Mucosa of descending colon (tissue), 3 donors: ENCODE measurements at regions not wholly inside any gene's neighbourhood (a gene's known extent, or its start where the extent isn't known, plus 50 kb on each side); places are given as distances from the start of the nearest gene placed in this dataset.

Experiments used
- ATAC-seq: fragments of 200-7000 bp; cut with Tn5 transposase; one replicate; pipeline ENCODE4 v1.9.1; 2020; ENCODE audit warnings: mild to moderate bottlenecking, moderate library complexity
- DNase-seq, 3 donors: peaks; one replicate each; pipeline ENCODE4 v3.0.0-alpha.2; 2020
- H3K36me3 ChIP-seq: fragments of 200-600 bp; one replicate; pipeline ENCODE4 v1.8.0; 2021; ENCODE audit warnings: low read depth, mild to moderate bottlenecking
- H3K4me1 ChIP-seq: fragments of 200-600 bp; one replicate; pipeline ENCODE4 v1.8.0; 2021; ENCODE audit warnings: low read depth, mild to moderate bottlenecking
- H3K4me3 ChIP-seq: fragments of 200-600 bp; one replicate; pipeline ENCODE4 v1.8.0; 2021; ENCODE audit warnings: mild to moderate bottlenecking
- H3K9me3 ChIP-seq: fragments of 200-600 bp; one replicate; pipeline ENCODE4 v1.8.0; 2021; ENCODE audit warnings: mild to moderate bottlenecking
- CTCF ChIP-seq: fragments of 200-600 bp; IDR thresholded peaks from one replicate; pipeline ENCODE4 v1.8.0; 2022; ENCODE audit warnings: antibody characterized with exemption, mild to moderate bottlenecking
- intact Hi-C, 2 donors: fragments of 100-400 bp; cut with DNase I in 1 of 2; cut with micrococcal nuclease in 1 of 2; formaldehyde crosslinking; loops; one replicate each; pipeline versions ENCODE4 v1.11.0 to v1.11.1; 2022; cut with DNase I, micrococcal nuclease
- donor health status: DM: no; HTN: no; CAD: no; lungs with moderate emphysema.
- donor health status: DM: no; HTN: no; CAD: no.
- donor health status: DM: no; HTN: yes; CAD: no.

DNA sequence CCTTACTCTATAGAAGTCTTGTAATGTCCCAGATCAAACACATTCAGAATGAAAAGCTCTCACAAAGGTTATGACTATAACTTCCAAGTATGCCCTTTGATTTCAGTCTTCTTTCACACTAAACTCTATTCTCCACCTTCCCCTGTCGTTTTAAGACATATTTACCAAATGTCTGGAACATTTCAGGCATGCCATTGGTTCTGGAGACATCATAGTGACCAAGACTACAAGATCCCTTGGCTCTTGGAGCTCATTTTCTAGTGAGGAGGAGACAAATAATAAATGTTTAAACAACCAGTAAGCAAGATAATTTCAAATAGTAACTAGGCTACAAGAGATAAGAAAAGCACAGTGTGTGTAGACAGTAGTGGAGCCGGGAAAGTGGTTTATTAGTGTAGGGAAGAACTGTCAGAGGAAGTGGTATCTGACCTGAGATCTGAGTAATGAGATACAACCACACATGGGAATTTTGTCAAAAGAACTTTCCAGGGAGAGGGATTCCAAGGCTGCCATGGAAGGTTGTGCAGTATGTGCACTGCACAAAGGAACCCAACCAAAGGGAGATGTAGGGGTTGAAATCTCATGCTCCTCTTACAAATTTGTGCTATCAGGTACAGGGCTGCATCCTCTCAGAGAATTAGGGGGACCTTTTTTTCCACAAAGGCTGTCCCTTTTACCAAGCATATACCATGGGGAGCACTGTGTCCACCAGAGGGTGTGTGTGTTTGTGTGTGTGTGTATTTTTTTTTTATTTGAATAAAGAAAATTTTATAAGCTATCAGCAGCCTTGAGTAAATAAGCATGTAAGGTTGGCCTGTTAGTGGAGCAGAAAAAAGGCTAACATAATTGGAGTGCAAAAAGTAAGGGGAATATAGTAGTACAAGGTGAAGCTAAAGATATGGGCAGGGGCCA lies 1279.1 kb upstream of the WWC1 start:
- H3K36me3 ChIP-seq: no peaks in the 10 kb centered on the region
- peaks cover 5% of the 10 kb centered on the region for H3K4me1 ChIP-seq
- ATAC-seq: peak; percentile 62
- DNase-seq: no peak
- H3K9me3 ChIP-seq: no peaks in the 10 kb centered on the region
- TF ChIP-seq CTCF: no peak
- intact Hi-C loops: no loop called here
- no peak overlapping the region for H3K4me3 ChIP-seq

DNA sequence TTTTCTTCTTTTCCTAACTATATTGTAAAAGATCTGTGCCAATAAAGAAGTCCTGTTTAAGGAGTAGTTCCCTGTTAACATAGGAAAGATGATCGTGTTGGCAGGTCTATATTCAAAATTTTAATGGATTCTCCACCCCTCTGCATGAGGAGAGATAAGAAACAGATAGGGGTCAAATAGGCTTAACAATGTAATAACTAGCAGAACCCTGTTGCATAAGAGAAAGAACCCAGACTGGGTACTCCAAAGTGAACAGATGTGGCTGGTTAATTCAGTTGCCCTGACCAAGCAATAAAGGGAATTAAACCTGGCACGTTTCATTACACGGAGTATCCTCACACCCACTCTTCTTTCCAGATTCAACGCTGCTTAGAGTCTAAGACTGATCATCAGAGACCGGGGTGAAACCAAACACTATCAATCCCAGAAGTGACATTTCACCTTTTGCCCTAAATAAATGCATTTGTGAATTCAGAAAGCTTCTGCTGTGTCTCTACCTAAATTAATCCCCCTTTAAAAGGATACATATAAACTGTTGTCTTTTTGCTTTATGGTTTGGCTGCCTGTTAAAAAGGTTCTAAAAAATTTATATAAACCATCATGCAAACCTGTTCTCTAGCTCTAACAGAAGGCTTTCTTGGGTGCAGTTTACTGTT lies 1276.9 kb upstream of the WWC1 start:
- Histone ChIP-seq H3K36me3 (no peaks in the 10 kb centered on the region), H3K4me3 (no peak overlapping the region), H3K9me3 (no peaks in the 10 kb centered on the region), H3K4me1 (peaks cover 5% of the 10 kb centered on the region)
- TF ChIP-seq CTCF: no peak
- ATAC-seq (no peak), DNase-seq (no peak)
- intact Hi-C loops: no loop called here

GRCh38 chr5:167020418-167020817 lies 1271.0 kb upstream of the WWC1 start:
- Histone ChIP-seq H3K36me3 (no peaks in the 10 kb centered on the region), H3K4me1 (peaks cover 10% of the 10 kb centered on the region), H3K4me3 (no peak overlapping the region), H3K9me3 (no peaks in the 10 kb centered on the region)
- TF ChIP-seq CTCF: no peak
- intact Hi-C loops: no loop called here
- peak in 1 of 3 donors; percentile 30 for DNase-seq
- peak; percentile 99 for ATAC-seq

DNA sequence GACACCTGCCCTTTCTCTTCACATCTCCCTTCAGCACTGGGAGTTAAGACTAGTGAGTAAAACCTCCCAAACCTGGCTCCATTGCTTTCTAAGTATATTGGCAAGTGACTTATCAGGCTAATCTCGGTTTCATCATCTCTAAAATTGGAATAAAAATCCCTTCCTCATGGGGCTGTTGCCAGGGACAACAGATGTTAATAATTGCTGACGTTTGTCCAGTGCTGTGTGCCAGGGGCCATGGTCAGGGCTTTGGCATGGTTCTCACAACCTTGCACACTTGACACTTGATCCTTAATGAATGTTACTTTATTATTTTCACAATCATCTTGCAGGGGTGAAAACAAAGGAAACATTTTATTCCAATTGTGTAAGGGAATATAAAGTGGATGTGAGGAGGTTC lies 1262.0 kb upstream of the WWC1 start:
- intact Hi-C loops: no loop called here
- no peak overlapping the region for H3K4me3 ChIP-seq
- no peak for ATAC-seq
- no peaks in the 10 kb centered on the region for H3K36me3 ChIP-seq
- DNase-seq: no peak
- H3K9me3 ChIP-seq: no peaks in the 10 kb centered on the region
- no peak for TF ChIP-seq CTCF
- no peaks in the 10 kb centered on the region for H3K4me1 ChIP-seq

DNA sequence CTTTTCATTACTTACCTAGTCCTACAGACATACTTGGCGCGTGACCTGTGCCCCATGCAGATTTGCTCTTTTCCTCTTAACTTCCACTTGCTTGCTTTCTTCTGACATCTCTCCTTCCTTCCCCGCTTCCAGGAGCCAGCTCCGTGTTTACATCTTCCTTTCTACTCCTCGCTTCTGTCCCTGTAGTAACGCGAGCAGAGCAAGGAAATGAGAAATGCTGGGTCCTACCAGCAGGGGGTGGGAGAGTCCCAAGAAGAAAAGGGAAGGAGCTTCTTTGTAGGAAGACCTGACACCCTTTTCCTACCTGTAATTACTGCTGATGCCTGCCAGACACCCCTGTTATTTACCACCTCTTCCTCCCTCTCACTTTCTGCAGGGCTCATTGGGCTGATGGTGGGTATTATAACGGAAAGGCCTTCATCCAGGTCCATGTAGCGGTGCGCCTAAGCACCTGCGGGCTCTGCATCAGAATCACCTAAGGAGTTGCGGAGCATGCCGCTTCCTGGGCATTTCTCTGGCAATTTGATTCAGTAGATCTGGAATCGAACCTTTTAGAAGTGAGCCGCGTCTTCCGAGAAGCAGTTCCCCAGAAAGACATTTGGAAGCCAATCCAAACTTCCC lies 1260.8 kb upstream of the WWC1 start:
- H3K4me1 ChIP-seq: no peaks in the 10 kb centered on the region
- no peak for TF ChIP-seq CTCF
- peak; percentile 40 for ATAC-seq
- H3K36me3 ChIP-seq: no peaks in the 10 kb centered on the region
- H3K9me3 ChIP-seq: no peaks in the 10 kb centered on the region
- intact Hi-C loops: no loop called here
- DNase-seq: peak in 1 of 3 donors; percentile 47
- no peak overlapping the region for H3K4me3 ChIP-seq
